ENCODE measurements at regions not wholly inside any gene's neighbourhood (a gene's known extent, or its start where the extent isn't known, plus 50 kb on each side); places are given as distances from the start of the nearest gene placed in this dataset.
A peak's percentile ranks its signal among the peaks of the same experiment; 100 is the strongest.

DNA sequence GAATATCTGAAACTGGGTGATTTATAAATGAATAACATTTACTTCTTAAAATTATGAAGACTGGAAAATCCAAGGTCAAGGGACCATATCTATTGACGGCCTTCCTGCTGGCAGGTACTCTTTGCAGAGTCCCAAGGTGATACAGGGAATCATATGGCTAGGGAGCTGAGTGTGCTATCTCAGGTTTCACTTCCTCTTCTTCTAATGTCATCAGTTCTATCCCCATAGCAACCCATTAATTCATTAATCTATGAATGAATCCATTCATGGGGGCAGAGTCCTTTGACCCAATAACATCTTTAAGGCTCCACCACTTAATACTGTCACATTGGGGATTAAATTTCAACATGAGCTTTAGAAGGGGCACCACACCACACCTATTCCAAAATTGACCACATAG lies 772.0 kb downstream of the HACE1 start:
- DNase-seq (ENCODE audit: low read depth, low spot score): no peak

DNA sequence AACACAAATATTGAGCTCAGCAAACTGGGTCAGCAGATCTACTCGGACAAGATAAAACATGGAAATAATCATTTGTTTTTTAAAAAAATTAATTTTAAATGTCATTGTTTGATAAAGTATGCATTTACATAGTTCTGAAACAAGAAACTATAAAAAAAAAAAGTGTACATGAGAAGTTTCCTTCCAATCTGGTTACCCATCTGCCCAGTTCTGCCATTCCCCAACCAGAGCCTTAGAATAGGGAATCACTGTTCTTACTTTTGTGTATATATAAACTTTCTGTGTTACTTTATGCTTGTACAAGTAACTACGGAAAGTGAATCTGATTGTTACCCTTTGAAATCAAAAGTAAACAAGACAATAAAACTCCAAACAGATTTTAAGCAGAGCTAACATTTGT lies 791.4 kb downstream of the HACE1 start:
- DNase-seq (ENCODE audit: low read depth, low spot score): no peak

DNA sequence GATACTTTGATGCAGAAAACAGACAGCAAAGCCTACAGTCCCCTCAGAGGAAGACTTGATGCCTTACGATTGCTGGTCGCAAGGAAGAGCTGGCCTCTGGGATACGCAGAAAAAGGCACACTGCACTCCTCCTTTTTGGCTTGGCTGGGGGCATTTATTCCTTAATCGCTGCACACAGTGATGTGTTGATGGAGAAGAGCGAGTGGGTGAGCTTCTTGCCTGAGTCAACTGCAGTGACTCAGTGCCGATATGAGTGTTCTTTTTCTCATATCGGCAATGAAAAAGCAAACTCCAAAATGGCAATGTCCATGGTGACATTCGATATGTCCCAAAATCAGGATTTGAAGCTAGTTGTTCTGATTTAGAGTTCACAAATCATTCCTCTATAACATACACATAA lies 794.8 kb downstream of the HACE1 start:
- no peak for DNase-seq (ENCODE audit: low read depth, low spot score)

DNA sequence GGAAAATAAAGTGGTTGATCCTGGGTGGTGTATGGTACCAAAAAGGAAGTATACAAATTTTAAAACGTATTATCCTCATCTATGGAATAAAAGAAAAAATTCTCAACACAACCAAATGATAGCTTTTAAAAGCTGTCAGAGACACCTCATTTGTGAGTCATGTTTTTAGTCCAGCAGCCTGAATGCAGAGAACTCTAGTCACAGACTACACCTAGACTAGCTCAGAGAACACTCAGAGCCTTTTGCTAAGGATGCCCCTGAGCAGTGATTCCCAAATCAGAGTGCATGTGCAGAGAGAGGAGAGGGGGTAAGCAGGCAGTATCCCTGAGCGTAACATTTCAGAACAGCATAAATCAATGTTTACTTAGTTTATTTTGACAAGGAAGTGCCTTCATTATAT lies 809.3 kb downstream of the HACE1 start:
- DNase-seq (ENCODE audit: low read depth, low spot score): no peak

DNA sequence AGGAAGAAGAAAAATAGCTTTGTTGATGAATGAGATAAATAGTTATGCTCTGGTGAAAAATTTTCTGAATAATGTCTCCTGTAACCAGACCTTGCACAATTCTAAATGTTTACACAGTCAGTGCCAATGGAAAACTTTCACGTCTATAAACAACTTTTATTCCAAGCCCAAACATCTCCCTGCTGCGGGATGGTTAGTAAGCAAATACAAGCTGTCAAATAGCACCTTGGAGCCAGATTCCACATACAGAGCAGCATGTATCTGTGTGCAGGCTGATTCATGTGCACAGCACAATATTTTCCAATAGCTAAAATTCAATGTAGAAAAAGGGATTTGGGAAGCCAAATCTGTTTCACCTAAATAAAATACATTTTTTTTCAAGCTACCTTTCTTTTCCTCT lies 813.3 kb downstream of the HACE1 start:
- no peak for DNase-seq (ENCODE audit: low read depth, low spot score)

DNA sequence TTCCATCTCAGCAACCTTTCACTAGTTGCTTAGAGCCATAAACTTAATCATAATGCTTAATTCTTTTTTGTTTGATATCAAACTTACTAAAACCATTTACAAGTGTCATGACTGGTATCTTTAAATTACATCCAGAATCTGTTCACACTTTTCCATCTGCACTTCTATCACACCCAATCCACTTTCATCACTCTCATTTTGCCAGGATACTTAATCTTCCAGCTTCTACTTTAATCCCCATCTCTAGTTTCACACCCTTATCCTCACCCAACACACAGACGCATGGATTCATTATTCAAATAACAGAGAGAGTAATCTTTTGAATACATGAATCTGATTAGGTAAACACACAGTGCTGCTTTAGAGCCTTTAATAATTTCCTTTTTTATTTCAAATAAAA lies 828.4 kb downstream of the HACE1 start:
- no peak for DNase-seq (ENCODE audit: low read depth, low spot score)

DNA sequence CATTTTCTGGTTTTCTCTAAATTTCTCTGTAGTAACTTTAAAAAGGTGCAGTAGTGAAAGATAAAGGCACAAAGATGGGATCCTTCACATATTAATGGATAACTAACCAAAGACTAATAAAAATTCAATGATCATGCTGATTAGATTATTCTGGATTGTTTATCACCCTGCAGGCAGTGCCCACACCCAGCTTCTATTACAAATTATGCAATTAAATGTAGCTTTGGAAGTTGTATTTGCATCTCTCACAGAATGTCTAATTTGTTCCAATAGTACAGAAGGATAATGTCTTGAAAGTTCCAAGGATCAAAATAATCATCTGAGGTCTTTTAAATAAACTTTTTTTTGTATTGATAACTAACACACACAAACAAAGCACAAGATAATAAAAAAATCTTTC lies 837.6 kb downstream of the HACE1 start:
- no peak for DNase-seq (ENCODE audit: low read depth, low spot score)

DNA sequence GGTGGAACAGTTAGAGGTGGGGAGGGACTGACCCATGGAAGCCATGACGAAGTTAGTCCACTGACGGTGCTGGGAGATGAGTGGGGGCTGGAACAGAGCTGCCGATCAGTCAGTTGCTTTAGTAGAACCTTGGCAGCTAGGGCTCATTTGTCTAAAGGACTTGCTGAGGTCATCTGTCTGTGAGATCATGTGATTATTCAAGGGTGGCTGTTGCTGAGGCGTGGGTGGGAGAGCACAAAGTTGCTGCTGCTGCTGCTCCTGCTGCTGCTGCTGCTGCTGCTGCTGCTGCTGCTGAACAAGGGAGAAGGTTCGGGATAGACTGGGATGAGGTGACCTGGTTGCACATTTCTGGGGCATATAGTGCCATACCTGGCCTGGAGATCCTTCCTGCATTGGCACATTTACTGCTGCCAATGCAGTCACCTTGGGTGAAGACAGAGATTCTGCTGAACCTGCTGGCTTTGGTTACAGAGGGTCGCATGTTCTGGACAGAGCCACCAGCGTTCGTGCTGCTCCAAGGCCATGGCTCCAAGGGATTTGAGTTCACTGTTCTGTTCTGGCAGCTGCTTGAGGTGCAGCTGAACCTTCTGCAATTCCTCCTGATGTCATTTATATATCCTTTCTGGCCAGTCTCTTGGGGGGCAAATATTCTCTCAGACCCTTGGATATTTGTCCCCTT lies 840.5 kb downstream of the HACE1 start:
- no peak for DNase-seq (ENCODE audit: low read depth, low spot score)

DNA sequence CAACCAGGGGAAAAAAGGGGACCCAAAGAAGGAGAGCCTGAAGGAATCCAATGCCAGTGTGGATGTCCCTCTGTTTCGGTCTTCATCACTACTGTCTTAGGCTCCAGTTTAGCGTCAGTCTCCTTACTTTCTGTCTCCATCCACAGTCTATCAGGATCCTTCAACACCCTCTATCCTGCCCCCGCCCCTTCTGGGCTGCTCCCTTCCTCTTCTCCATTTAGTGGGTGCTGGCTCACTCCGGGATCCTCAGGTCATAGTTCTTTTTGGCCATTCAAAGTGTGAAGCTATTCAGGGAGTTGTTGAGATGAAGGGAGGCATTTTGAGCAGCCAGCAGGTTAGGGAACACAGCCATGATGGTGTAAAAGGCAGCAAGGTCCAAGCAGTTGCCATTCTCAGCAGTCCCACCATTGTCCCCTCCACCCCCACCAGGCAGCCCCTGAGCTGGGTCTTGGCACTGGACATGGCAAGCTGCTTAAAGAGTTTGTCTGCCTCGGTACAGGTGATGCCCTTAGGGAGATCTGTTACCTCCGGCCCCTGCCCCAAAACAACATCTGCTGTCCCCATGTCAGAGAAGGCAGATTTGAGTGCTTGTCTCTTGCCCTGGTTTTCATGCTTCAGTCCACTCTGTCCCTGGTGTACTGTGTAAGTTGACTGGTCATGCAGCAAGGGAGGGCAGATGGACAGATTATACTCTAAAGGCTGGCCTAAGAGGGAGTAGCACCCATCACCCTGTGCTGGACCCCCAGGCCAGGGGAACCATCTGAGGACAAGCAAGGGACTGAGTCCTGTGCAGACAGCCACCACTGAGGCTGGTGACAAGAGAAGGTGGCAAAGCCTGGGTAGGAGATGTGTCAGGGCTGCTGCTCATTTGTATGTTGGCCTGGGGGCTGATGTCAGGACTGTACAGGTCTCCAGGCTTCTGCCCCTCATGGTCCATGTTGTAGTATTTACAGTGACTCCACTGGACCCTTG lies 842.0 kb downstream of the HACE1 start:
- no peak for DNase-seq (ENCODE audit: low read depth, low spot score)

DNA sequence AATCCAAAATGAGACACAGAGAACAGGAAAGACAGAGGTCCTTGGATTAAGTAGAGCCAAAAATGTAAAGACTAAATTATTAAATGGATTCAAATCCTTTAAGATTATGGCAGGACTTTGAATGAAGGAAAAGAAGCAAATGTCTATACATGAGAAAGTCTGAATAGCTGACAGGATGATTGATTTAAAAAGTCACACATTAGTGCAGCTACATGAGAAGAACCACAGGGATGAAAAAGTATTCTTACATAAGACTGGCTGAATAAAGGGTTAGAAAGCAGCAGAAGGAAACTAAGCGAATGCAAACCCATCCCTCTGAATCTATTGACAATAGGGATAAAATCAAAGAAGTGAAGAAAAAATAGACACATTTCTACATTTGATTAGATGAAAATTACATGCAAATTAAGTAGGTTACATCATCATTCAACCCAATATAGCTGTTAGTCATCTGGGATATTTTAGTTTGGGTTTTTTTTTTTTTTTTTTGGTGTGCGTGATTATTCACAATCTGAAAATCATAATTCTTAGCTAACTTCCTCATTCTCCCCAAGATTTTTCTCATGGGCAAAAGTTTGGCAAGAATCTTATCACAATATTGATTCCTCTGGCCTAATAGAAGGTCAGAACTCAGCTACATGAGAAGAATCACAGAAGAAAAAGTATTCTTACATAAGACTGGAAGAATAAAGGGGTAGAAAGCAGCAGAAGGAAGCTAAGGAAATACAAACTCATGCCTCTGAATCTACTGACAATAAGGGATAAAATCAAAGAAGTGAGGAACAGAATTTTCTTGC lies 845.4 kb downstream of the HACE1 start:
- no peak for DNase-seq (ENCODE audit: low read depth, low spot score)

DNA sequence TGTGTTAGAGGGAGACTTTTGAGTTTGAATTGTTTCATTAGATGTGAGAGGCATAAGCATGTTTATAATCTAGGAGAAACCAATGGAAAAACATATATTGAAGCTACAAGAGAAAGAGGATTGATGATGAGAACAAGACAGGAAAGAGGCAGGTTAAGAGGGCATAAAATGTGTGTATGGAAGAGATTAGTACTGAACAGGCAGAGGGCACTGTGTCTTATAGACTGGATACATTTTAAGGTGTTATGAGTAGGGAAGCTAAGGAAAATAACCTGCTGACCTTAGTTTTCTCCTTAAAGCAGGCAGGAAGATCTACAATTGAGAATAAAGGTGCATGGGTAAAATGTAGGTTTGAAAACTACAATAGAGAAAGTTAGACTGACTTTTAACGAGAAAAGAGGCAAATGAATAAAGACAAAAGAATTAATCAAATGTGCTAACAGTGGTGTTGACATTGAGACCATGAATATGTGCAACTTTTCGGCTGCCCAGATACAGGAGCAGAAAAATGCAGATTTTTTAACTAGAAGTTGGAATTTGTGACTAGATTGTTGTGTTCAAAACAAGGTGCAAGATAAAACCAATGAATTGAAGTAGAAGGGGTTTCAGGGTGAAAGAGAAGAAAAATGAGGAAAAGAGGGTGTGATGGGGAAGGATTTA lies 846.3 kb downstream of the HACE1 start:
- DNase-seq (ENCODE audit: low read depth, low spot score): no peak

DNA sequence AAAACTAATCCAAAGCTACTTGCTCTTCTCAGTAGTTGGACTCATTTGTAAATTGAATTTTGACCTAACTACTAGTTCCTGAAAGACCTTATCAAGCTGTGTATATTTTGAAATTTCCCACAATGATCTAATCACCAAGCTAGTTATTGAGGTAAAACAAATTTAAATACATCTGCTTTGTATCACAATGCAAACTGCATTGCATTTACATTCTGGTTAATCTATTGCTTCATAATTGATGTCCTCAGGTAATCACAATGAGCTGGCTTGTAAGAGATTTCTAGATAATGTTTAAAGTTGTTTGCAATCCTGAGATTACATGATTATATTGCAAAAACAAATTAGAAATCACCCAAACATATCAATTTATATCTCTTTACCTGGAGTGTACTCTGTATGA lies 848.8 kb downstream of the HACE1 start:
- no peak for DNase-seq (ENCODE audit: low read depth, low spot score)

DNA sequence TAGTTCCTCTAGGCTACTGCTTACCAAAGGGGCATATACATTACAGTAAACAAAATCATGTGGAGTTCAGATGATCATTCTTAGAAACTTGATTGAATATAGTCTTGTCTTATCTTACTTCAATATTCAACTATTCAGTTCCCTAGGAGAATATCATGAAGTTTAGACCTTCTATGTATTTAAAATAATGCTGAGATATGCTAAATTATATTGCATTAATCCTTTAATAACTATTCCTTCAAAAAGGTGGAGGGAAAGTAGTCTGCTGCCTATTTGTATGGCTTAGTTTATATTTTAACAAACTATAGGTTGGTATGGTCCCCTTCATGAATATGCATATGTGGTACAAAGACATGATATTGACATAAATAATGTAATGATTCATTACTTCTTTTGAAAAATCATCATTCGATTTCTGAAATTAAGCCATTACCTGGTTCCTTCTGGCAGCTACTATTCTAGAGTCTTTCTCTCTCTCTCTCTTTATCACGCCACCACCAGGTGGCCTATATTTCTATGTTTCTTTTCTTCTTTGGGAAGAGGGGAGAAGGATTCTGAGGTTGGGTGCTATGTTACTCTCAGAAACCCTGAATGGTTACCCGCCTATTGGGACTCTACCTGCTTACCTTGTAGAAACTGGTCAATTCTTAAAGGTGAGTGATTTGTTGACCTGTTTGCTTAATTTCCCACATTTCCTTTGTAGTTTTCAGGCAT lies 855.8 kb downstream of the HACE1 start:
- no peak for DNase-seq (ENCODE audit: low read depth, low spot score)

DNA sequence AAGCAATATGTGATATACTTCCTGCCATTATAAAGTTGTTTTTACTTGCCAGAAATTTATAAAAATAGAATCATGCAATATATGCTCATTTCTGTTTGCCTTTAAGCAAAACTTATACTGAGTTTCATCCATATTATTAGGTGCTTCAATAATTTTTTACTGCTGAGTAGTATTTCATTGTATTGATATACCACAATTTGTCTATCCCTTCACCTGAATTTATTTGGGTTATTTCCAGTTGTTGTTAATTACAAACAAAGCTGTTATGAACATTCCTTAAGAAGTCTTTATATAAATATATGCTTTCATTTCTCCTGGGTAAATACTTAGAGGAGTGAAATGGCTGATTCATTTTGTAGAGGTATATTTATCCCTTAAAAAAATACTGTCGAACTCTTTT lies 864.1 kb downstream of the HACE1 start:
- DNase-seq (ENCODE audit: low read depth, low spot score): no peak

DNA sequence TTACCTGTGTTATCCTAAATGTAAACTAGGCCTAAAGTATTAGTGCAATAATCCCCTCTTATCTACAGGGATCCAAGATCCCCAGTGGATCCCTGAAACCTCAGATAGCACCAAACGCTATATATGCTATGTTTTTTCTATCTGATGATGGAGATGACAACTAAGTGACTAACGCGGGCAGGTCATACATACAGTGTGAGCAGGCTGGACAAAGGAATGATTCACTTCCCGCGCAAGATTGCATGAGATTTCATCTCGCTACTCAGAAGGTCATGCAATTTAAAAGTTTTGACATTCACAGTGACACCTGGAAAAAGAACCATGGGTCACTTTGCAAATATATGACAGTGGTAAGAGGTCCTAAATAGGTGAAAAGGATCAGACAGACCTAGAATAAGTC lies 875.9 kb downstream of the HACE1 start:
- peak; percentile 0 for DNase-seq (ENCODE audit: low read depth, low spot score)

DNA sequence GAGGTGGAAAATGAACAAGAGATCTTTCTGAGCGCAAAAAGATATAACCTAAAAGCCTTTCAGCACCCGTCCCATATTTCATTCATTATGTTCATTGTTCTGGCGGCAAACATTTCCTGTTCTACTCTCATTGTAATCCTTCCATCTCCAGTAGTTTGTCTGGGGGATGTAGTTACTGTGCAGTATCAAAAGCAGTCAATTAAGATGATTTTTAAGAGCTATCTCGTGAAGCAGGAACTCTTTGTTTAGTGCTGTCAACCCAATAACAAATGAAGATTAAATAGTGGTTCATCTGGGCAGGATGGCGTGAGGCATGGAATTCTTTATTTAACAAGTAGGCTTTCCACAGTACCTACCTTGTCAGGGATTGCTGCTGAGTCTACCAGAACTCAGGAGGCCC lies 876.7 kb downstream of the HACE1 start:
- DNase-seq (ENCODE audit: low read depth, low spot score): no peak

DNA sequence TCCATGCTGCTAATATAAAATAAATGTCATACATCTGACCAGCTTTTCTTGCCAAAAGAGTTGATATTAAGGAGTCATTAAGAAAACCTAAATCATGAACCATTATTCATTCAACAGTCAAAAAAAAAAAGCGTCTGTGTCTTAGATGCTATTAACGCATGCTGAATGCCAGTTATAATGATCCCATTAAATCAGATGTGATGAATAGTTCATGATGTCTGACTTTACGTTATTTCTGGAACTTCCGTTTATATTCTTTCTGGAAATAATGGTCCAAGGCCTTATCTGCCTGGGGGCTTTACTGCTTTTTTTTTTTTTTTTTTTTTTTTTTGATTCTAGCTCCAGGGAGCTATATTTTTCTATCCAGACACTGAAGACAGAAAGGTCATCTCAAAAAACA lies 877.1 kb downstream of the HACE1 start:
- DNase-seq (ENCODE audit: low read depth, low spot score): no peak

DNA sequence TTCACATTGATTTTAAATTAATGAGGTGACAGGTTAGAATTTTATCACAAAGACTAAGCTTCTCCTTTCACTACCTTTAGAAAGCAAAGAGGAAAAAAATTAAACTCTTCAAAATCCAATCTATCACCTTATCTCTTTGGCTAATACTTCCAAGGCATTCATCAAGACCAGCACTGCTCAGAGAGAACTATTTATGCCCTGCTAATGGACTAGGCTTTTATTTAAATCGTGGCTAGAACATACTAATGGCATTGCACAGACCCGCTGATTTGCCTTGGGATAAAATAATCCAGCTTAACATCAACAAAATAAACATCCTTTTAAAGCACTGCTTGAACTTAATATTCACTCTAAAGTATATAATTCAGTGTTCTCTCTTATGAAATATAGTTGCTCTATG lies 880.4 kb downstream of the HACE1 start:
- no peak for DNase-seq (ENCODE audit: low read depth, low spot score)

DNA sequence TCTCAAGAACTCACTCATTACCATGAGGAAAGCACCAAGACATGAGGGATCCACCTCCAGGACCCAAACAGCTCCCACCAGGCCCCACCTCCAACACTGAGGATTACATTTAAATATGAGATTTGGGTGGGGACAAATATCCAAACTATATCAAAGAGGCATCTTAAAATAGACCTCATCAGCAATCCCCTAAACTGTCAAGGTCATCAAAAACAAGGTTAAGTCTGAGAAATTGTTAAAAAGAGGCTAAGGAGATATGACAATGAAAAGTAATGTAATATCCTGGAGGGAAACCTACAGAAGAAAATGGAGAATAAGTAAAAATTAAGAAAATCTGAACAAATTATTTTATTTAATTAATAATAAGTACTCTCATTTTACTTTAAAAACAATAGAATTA lies 922.3 kb downstream of the HACE1 start:
- no peak for DNase-seq (ENCODE audit: low read depth, low spot score)

DNA sequence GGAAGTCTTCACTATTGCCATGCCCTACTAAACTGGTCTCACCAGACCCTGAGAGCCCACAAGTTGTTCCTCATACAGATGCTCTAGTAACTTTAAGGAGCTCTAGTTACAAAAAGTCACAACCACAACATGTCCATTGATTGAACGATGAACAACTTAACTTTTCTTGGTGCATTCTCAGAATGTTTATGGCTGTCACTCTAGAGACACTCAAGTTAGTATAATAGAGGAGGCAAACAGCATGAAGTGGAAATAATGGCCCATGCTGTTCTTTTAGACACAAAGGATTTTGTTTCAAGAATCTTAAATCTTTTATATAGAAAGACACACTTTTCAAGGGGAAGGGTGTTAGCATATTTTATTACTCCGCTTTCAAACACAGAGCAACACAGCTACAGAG lies 934.4 kb downstream of the HACE1 start:
- no peak for DNase-seq (ENCODE audit: low read depth, low spot score)

DNA sequence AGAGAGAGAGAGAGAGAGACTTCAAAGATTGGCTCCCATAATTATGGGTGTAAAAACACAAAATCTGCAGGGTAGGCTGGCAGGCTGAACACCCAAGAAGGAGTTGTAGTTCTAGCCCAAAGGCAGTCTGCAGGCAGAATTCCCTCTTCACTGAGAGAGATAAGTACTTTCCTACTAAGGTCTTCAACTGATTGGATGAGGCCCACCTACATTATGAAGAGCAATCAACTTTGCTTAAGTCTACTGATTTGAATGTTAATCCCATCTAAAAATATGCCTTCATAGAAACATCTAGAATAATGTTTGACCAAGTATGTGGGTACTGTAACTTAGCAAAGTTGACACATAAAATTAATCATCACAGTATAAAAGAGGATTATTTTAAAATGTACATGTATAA lies 949.7 kb downstream of the HACE1 start:
- DNase-seq (ENCODE audit: low read depth, low spot score): no peak

Data from astrocyte of the hippocampus (primary cell).